ENCODE measurements at regions not wholly inside any gene's neighbourhood (a gene's known extent, or its start where the extent isn't known, plus 50 kb on each side); places are given as distances from the start of the nearest gene placed in this dataset.
A peak's percentile ranks its signal among the peaks of the same experiment; 100 is the strongest.
"Not testable (repeated sequence)": the region's sequence is repeated elsewhere in the genome, so short reads cannot be mapped to it uniquely, and the experiment has no call there.

DNA sequence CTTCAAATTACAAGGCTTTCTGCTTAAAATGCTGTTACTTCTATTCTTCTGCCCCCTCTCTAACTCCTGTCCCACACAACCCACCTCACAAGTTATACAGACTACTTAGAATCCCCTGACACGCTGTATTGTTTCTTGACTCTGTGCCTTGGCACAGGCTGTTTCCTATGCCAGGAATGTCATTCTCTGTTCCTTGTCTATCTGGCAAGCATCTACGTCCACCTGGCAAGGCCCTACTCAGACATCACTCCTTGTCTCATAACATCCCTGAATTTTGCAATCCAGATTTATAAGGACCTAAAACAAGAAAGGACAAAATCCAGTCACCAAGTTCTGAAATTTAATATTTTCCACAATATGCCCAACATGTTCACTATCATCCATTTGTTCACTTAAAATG, 182.0 kb upstream of the CHRM3 start:
- DNase-seq, result no peak

DNA sequence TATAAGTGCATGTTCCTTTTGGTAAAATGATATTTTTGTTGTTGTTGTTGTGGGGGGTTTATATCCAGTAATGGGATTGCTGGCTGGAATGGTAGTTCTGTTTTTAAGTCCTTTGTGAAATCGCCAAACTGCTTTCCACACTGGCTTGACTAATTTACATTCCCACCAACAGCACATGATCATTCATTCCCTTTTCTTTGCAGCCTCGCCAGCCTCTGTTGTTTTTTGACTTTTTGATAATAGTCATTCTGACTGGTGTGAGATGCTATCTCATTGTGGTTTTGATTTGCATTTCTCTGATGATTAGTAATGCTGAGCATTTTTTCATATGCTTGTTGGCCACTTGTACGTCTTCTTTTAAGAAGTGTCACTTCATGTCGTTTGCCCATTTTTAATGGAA, 188.5 kb upstream of the CHRM3 start:
- DNase-seq, result no peak

DNA sequence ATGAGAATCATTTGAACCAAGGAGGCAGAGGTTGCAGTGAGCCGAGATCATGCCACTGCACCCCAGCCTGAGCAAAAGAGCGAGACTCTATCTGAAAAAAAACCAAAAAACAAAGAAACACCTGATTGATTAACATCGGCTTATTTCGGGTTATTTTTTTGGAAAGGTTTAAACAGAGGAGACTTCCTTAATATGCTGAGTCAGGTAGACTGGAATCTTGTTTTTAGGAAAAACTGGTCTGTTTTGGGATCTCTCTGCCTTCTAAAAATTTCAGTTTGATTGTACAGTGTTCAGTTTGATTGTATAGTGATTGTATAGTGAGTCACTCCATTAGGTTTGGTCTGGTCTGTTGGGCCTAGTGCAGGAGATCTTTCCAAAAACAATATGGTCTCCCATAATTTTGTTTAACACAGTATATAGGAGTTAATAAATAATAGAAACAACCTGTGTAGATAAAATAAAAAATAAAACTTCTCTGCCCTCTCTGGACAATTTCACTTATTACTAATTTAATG, 196.3 kb upstream of the CHRM3 start:
- DNase-seq, result no peak

DNA sequence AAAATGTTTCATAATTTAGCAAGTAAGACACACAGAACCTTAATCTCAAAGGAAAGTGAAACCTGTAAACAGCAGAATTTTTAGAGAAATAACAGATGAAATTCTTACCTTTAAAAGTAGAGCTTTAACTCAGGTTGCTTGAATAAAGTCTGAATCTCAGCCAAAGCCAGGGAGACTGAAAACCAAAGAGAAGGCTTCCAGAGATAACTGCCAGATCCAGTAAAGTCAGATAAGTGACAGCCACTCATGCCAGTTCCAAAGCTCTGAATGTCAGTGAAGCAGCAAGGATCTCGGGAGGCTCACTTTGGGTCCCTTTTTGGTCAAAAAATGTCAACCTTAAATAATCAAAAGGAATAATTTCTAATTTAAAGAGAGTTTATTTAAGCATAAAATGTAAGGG, 199.9 kb upstream of the CHRM3 start:
- no peak for DNase-seq

DNA sequence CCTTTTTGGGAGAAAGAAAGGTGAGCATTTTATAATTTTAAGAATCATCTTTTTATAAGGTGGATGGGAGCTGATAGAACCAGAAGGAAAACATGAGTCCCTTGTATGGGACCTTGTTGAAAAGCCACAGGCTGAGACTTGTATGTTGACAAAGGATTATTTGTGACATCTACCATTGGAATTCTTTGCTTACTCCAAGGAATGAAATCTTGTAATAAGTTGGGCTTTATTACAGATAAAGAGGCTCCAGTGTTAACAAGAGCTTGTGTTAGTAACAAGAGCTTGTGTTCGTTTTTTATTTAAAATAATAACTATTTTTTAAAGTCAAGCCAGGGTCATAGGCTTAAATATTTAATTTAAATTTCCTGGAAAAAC, 201.1 kb upstream of the CHRM3 start:
- no peak for DNase-seq

DNA sequence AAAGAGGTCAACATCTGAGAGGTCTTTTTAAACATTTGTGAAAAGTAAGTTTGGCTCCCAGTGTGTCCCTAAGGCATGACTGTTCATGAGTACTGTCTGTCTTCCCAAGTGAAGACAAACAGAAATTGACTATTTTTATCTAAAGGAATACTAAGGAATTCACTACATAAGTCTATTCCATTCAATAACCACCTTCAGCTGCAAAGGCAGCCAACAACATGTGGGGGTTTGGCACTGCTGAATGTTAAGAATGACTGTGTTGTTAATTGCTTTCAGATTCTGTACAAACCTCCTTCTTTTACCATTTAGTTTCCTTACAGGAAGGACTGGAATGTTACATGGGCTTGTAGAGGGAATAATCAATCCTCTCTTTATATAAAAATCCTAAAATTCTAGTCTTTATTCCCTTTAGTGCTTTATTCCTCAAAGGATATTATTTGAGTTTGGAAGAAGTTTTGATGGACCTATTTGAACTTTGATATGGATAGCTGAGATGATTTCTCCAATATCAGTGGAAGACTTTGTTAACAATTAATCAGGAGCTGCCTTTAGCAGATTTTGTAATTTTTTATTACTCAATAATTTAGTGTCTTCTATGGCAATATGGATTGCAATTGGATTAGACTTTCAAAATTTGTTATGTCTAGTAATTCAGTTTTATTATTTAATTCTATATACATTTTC, 201.7 kb upstream of the CHRM3 start:
- no peak for DNase-seq

DNA sequence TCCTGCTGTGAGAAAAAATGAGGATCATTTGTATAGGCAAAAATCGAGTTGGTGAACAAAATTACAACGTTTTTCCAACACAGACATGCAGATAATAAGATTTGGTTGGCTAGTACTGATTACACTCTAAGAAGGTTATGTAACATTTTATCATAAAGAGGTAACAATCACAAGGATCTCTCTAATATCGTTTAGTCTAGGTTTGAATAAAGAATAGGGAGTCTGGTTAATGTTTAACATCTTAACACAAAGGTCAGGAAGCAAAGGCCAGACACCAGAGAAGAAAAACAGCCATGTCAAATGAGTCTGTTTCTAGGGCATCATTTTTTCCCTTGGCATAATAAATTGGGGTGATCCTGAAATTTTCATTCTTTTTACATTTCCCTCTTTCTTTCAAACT, 207.4 kb upstream of the CHRM3 start:
- DNase-seq, result no peak

DNA sequence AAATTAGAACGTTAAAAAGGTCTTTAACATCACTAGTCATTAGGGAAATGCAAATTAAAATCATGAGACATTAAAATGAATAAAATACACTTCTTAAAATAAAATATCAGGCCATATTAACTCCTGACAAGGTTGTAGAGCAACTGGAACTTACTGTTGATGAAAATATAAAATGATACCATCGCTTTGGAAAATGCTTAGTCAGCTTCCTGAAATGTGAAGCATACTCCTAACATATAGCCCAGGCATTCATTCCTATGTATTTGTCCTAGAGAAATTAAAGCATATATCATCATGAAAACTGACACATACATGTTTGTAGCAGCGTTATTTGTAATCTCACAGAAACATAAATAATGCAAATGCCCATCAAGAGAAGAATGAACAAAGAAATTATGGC, 211.5 kb upstream of the CHRM3 start:
- DNase-seq, result no peak

DNA sequence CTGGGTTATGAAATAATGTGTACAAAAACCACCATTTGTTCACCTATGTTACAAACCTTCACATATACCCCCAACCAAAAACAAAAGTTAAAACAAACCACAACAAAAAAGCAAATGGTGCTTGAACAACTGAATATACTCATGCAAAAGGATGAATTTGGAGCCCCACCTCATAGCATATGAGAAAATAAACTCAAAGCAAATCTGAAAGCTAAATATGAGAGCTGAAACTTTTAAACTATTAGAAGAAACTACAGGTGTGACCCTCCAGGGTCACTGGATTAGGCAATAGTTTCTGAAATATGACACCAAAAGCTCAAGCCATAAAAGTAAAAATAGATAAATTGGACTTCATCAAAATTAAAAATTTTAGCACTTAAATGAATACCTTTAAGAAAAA, 215.5 kb upstream of the CHRM3 start:
- no peak for DNase-seq

DNA sequence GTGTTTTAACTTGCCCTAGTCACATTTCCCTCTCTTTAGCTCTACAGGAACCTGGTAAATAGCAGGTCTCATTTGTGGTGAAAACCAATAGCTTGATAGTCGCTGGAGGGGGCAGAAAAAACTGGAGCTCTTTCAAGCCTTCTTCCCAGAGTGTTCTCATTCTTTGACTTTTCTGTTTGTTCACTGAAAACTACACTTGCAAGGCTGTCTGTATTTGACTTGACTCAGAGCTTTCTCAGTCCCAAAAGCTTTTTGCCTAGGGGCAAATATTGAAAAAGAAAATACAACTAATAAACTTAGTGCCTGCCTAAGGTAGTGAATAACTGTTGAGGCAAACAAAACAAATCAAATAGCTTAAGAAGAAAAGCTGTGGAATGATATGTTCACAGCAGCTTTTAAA, 217.1 kb upstream of the CHRM3 start:
- DNase-seq, result no peak

DNA sequence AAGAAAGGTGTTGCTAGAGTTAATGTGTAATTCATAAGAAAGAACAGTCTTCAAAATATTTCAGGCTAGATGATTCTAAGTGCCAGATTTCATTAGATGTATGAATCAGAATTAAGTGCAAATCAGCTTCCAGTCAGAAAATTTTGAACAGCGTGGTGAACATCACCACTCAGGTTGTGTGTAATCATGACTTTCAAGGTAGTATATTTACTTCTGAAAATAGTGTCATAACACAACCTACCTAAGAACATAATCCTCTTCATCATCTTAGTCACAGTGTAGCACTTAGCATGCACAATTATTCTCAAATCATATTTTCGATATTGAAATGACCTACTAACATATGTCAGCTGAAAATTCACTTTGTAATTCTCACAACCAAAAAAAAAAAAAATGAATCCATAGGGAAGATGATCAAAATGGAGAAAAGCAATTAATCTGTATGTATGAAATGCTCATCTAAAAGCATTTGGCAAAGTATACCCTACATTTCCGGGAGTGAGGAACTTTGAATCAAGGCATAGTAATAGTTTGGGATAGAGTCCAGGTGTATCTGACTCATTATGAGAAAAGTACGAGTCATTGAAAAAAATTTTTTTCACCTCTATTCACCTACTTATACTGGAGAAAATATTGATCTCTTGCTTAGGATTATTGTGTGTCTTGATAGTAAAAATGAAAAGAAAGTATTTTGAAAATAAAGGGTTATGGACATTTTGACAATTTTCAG, 221.8 kb upstream of the CHRM3 start:
- no peak for DNase-seq

DNA sequence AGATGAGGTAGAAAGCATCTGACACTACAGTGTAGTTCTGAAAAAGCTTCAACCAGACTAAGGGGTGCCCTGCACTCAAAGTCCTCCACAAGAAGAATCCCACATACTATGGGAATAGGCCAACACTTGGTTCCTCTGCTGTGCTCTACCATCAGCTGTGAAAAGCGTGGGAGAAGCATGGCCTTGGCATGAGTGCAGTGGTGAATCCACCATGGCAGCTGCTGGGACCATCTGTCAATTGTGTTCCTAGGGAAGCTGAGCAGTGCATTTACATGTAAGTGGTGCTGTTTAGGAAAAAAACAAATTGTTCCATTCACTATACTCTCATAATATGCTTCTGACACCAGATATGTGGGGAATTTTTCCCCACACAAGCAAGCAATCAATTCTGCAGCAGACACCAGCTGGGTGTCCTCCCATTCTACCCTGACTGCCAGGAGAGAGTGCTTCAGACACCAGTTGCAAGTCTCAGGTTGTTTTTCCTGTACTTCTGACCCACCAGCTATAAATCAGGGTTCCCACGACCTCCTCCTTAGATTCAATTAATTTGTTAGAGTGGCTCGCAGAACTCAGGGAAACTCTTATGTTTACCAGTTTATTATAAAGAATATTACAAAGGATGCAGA, 230.8 kb upstream of the CHRM3 start:
- DNase-seq, result no peak

DNA sequence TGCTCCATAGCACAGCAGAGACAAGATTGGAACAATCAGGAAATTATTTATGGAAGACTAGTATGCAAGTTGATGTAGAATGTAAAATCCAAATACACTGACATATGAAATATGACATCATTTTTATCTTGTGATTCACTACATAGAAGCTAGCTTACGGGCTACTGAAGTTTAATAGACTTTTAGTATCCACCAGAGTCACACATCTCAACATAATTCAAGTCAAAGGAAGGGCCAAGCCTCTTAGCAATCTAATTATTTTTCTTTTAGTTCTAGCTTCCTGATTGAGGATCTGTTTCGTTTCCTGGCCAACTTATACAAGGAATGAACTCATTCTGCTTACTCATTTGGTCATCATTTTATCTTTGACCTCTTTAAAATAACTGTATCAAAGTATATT, 234.4 kb upstream of the CHRM3 start:
- no peak for DNase-seq

DNA sequence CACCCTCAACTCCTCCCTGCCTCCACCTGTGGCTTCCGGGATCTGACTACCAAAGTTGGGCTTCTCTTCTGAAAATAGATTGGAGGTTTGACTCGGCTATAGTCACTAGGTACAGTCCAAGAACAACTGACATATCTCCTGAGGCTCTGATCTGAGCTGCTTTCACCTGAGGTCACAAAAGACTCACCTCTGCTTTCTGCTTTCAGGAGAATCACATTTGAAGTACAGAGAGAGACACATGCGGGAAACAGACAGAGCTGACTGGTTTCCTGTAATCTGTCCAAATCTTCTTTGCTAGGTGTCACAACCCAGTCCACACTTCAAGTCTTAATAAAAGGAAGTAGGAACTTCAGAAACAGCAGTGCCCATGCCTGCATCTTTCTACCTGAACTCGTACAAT, 245.4 kb upstream of the CHRM3 start:
- no peak for DNase-seq

DNA sequence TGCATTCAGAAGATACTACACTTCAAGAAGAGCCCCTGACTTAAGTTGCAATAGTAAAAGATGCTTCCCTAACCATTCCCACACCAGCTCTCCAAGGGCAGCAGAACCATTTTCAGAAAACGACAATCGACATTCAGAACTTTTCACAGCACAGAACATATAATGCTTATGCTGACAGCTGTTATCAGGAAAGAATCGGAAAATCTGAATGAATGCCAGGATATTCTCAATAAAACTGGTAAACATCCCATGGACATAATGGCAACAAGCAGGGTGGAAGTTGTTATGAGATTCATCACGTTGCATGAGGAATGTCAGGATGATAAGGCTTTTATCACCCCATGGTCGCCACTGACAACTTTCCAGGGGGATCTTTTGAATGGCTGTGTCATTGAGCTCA, 246.6 kb upstream of the CHRM3 start:
- DNase-seq, result no peak

DNA sequence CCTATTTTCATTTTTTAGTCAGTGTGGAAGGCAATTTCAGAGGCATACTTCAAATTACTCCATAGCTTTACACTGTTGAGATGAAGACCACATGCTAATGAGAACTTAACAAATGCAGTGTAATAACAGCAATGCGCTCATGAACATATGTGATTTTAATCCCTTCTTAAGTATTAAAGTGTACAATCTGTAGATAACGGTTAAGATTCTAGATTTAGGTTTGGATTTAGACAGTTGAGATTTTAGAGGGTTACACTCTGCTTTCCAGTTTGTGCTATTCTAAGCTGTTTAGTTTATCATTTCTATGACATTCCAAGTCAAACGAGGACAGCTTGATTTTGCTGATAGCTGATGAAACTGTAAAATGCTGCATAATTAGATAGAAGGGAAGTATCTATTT, 257.8 kb upstream of the CHRM3 start:
- DNase-seq, result no peak

DNA sequence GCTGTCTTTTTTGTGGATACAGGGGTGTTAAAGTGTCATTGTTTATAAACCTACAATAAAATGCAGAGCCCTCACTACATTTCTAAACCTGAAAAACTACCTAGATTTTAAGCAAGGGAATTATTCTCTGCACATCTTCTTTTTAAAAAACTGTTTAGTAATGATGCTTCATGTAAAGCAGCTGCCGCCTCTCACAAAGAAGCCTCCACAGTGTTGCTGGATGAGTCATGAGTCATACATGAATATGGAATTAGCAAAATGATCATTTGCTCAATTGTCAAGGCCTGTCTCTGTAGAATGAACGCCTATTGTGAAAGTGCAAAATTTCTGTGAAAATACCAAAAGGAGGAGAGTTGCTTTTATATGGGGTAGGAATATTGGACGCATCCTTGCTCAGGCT, 259.5 kb upstream of the CHRM3 start:
- no peak for DNase-seq

DNA sequence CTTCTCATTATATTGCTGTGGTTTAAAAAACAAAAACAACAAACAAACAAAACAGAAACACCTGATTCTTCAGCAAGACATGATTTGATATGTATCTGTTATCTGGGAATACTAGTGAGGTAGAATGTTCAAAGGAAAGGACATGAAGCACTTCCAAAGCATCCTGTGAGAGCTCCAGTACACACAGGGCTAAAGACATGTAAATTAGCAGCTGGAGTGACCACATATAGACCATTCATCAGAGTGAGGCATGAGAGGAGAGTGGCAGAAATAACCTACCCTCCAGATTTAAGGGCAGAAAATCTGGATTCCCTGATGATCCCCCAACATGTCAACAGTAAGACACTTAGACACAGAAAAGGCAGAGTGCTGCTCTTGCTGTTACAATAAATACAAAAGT, 260.5 kb upstream of the CHRM3 start:
- DNase-seq, result no peak

DNA sequence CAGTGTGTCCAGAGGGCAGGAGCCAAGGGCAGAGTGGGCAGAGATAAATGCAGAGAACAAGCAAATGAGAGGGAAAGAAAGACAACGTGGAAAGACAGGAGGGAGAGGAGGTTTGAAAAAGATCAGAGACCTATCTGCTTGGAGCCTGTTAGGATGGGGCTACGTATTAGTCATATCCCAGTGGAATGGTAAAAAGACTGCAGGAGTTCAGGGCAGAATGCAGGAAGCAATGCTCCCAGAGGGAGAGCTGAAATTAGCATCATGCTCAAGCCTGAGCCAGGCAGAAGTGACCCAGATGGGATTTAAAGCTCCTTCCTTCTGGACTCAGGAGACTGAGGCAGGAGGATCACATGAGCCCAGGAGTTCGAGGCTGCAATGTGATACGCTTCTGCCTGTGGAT, 261.3 kb upstream of the CHRM3 start:
- no peak for DNase-seq

DNA sequence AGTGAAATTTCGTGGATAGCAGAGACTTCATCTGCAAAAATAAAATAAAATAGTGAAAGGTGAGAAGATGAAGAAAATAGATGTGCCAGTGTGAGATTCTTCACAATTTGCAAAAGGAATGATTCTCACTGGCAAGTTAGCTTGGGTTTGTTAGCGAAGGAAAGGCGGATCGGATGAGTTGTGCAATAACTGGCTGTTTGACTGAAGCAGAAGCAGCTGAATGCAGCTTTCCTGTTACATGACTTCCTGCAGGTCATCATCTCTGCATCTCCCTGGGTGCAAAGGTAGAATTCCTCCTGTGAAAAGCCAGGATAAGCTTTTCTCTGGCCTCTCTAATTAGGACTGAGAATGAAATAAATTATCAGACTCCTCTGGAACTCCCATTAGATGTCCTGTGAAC, 263.1 kb upstream of the CHRM3 start:
- no peak for DNase-seq

DNA sequence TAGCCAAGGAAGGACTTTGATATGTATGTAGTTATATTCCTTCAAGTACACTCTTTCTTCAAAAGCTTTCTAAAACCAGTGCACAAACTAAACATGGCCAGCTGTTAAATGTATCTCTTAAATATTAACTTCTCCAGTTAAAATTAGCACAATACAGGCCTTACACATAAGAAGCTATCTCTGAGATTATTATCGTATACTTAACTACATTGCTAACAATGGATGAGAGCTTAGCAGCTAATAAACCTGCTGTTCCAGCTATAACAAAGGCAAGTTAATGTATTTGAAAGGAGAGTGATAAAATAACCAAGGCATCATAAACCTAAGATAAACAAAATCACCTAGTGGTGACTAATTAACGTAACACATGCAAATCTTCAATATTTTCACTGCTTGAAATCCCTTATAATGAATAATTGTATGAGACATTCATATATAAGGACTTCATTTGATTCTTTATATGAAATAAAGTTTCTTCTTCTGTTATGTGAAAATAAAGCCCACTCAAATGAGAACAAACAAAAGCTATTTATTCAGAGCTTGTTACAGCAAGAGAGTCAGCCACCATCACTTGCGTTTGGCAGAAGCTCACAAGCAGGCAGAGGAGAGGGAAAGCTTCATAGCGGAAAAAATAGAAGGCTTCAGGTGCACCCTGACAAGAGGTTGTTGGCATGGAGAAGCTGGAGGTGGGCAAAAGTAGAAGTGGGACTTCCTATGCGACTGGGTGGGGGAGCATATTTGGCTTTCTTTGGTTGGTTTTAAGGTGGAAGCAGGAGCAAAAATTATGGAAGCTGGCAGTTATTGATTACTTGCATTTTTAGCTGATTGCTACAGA, 274.1 kb upstream of the CHRM3 start:
- peak in 2 of 3 experiments; percentile 57 to 95 for DNase-seq

DNA sequence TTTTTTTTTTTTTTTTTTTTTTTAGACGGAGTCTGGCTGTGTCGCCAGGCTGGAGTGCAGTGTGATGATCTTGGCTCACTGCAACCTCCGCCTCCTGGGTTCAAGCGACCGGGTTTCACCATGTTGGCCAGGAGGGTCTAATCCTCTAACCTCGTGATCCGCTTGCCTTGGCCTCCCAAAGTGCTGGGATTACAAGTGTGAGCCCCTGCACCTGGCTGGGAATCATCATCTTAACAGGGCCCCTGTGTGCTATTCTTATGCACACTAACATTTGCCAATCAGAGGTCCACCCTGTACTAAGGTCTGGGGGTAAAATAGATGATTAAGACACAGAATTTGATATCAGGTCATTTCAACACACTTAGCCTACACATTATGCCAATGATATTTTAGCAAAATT, 278.7 kb upstream of the CHRM3 start:
- no peak for DNase-seq

DNA sequence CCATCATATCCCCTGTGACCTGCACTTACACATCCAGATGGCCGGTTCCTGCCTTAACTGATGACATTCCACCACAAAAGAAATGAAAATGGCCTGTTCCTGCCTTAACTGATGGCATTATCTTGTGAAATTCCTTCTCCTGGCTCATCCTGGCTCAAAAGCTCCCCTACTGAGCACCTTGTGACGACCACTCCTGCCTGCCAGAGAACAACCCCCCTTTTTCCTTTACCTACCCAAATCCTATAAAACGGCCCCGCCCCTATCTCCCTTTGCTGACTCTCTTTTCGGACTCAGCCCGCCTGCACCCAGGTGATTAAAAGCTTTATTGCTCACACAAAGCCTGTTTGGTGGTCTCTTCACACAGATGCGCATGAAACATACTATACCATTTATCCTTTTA, 279.7 kb upstream of the CHRM3 start:
- DNase-seq, result not testable (repeated sequence)

Measured in NCI-H1417 (cell line).